Fibroblast of skin of back (primary cell): ENCODE measurements at regions not wholly inside any gene's neighbourhood (a gene's known extent, or its start where the extent isn't known, plus 50 kb on each side); places are given as distances from the start of the nearest gene placed in this dataset.

Experiments used
- DNase-seq: peaks from one replicate; pipeline ENCODE4 v3.0.0-alpha.2; 2013

DNA sequence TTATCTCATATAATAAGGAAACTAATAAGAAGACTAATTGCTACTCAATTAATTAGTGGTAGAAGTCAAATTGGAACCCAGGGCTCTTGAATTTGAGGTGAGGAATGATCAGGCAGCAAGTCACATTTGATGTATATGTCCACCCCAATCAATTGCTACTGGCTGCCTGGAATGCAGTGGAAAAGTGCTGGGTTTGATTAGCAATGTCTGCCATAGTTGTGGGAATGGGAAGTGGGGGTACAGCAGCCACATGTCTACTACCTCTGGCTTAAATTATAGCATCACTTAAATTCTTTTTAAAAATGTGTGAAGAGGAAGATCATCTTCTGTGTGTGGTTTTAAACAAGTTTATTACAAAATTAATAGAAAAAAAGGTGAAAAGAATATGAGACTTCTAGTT is 50.8 kb upstream of the NAV2 start:
- no peak for DNase-seq

DNA sequence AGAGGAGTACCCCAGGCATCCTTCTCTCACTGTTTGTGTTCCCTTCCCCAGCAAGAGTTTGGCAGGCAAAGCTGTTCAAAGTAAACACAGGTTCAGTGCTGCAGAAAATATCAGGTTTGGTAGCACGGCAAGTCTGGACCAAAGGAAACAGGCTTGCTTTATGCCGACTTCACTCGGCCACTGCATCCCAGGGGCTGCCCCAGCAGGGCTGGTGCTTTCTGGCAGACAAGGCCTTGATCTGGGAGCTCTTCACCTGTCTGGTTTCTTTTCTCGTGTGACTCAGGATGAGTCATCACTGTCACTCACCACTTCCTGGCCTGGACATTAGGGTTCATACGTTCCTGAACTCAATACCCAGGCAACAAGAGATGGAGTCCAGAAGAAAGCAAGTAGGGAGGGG is 52.6 kb upstream of the NAV2 start:
- DNase-seq: peak; percentile 71

DNA sequence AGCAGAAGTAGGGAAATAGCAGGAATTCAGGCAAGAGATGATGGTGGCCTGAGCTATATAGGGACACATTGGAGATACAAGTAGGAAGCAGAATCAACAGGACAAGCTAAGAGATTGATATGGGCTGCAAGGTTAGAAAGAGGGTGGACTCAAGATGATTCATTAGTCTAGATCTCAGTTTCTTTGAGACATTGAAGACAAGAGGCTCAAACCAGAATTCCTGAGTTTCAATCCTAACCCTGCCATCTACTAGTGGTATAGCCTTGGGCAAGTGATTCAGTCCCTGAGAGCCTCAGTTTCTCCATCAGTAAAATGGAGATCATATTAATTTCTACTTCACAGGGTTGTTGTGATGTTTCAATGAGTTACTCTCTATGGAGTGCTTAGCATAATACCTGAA is 53.1 kb upstream of the NAV2 start:
- DNase-seq: no peak

DNA sequence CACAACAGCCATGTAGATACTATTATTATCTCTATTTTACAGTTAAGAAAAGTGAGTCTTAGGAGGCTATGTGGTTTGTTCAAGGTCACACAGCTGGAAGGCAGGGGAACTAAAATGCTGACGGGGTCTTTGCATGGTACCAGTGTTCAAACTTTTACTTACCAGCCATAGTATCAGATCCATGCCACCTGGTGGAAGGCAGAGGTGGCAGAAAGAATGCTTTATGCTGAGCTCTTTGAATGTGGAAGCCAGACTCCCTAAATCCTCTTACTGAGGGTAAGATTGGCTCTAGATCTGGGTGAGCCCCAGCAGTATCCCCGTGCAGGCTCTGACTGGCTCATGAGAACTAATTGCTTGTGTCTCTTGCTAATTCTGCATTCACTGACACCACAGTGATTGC is 54.3 kb upstream of the NAV2 start:
- no peak for DNase-seq

- DNase-seq: no peak
These were observed 56.5 kb upstream of the NAV2 start for GRCh38 chr11:19656140-19656541.

- DNase-seq: no peak
These were observed 59.8 kb upstream of the NAV2 start for GRCh38 chr11:19652623-19653375.

DNA sequence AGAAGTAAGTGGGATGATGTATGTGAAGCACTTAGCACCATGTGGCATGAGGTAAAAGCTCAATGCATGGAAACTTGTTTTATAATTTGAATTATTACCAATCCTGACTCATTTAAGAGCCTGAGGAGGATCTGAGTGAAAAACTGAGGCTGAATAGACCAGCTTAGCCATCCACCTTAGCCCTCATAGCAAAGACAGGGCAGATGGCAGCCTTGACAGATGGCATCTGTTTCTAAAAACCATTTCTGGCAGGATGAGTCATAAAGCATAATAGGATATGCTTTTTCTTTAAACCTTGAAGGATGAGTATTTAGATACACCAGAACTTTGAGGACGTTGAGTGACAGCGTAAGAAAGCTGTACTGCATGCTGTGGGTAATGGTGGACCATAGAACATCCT is 61.0 kb upstream of the NAV2 start:
- no peak for DNase-seq

DNA sequence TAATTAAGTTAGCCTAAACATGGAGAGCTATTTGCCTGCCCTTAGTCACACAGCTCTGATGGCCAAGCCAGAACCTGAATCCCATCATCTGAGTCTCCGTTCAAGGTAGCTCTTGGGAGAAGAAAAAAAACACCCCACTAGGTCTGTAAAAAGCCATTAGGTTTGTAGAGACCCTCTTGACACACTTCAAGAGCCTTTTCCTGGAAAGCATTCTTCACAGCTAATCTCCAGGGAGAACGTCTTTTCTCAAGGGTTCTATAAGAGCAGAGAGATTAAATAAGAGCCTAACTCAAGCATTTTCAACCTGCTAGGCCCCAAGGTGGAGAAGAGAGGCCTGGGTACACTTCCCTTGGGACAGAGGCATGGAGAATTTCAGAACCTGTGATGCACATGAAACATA is 61.6 kb upstream of the NAV2 start:
- DNase-seq: no peak

- DNase-seq: no peak
These were observed 62.2 kb upstream of the NAV2 start for GRCh38 chr11:19650467-19650866.

- no peak for DNase-seq
These were observed 62.9 kb upstream of the NAV2 start for GRCh38 chr11:19649751-19650150.

DNA sequence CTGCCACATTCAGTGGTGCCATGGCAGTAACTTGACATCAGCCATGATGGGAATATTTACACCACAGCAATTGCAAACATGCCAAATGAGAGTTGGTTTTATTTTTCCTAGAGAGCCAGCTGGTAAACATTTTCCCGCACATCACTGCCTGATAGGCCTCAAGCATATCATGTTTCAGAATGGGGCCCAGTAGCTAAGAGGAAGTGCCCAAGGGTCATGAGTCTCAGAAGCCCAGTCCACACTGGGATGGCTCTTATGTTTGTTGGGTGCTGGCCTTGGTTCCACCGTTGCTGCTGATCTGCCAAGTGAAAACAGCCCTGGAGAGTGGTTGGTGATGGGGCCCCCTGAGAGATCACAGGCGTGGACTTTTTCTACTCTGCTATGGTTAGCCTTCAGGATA is 64.3 kb upstream of the NAV2 start:
- DNase-seq: no peak

GRCh38 chr11:19647816-19648215 is 64.8 kb upstream of the NAV2 start:
- no peak for DNase-seq

- peak; percentile 75 for DNase-seq
These were observed 65.7 kb upstream of the NAV2 start for GRCh38 chr11:19646921-19647320.

DNA sequence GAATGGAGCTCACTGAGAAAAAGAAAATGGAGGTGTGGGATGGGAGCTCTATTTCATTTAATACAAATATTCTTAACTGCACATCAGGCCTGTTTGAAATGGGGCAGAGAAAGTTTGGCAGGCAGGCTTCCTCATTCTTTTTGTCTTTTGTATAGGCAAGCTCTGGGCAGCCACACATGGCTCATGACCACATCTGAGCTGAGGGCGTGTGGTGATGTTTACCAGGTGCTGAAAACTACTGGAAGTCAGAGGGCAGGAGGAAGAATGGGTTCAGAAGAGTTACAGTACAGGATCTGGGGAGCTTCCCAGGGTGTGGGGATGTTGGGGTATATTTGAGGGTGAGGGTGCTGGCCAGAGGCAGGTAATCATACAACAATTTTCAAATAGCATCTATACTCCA is 66.3 kb upstream of the NAV2 start:
- DNase-seq: no peak

- no peak for DNase-seq
These were observed 68.3 kb upstream of the NAV2 start for GRCh38 chr11:19644316-19644715.

DNA sequence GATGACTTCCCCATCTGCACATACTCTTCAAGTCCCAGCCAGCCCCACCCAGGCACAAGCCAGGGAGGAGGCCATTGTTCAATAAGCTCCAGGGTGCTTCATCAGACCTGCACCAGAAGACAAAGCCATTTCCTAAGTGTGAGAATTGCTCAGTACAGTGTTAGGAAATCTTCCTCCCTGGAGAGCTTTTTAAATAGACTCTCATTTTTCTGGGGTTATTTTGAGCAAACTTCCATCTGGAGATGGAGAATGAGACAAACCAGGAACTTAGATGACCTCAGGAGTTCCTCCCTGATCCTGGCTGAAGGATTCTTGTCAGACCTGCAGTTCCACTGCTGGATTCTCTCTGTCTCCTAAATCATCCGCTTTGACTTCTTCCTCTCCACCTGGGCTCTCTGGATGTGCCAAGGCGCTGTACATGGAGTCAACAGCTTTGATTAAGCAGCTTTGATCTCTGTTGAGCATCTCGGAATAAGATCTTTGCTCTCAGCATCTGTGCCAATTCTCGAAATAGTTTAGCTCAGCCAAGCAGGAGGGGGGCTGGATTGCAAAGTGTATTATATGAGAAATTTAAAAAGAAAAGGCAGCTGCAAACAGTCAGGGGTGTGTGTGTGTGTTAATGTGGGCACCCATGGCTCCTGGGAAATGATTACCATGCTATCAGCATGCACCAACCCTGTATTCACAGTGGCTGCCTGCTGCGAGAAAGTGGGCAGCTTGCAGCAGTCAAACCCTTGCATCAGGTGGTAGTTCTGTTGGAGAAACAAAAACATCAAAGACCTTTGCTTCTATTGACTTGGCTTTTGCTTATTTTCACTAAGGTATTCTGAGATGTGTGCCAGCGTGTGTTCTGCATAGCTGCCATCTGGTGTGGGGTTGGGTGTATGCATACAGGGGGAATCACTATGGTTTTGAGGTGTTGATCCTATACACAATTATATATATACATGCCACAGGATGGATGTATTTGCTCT is 70.2 kb upstream of the NAV2 start:
- DNase-seq: no peak

GRCh38 chr11:19639603-19640105 is 73.0 kb upstream of the NAV2 start:
- no peak for DNase-seq

DNA sequence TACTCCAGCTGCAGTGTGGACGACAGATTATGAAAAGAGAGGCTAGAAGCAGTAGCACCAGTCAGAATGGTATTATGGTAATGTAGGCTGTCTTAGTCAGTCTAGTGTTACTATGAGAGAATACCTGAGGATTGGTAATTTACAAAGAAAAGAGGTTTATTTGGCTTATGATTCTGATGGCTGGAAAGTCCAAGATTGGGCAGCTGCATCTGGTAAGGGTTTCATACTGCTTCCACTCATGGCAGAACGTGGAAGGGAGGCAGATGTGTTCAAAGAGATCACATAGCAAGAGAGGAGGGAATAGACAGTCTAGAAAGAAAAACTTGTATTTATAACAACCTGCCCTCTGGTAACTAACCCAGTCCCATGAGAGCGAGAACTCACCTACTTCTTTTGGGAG is 77.3 kb upstream of the NAV2 start:
- no peak for DNase-seq

DNA sequence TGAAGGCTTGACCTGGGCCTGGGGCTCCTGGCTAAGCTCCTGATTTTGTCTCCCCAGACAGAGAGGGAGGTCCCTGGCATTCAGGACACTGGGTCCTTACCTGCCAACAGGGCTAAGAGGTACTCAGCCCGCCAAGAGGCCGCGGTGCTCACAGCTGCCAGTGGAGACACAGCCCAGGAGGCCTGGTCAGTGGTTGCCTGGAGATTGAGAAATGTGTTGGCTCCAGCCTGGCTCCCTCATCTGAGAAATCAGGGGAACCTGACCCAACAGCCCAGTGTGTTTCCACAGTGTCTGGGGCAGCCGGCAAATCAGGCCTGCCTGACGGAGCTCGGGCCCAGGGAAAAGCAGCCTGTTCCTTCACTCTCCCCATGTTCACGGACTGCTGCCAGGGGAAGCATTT is 79.4 kb upstream of the NAV2 start:
- DNase-seq: no peak

- DNase-seq: peak; percentile 33
These were observed 80.2 kb upstream of the NAV2 start for GRCh38 chr11:19632499-19632834.

GRCh38 chr11:19631712-19632498 is 80.7 kb upstream of the NAV2 start:
- no peak for DNase-seq

- DNase-seq: peak; percentile 42
These were observed 84.6 kb upstream of the NAV2 start for GRCh38 chr11:19628018-19628417.

GRCh38 chr11:19627566-19627965 is 85.1 kb upstream of the NAV2 start:
- no peak for DNase-seq
